H9 (cell line): ENCODE measurements at regions not wholly inside any gene's neighbourhood (a gene's known extent, or its start where the extent isn't known, plus 50 kb on each side); places are given as distances from the start of the nearest gene placed in this dataset.

Experiments used
- DNase-seq: peaks from one replicate; pipeline ENCODE4 v3.0.0-alpha.2; 2017
- H2AFZ ChIP-seq: one replicate; pipeline ENCODE4 v1.6.1; 2013; ENCODE audit warnings: mild to moderate bottlenecking, low read length, control low read depth, moderate library complexity
- H2AK5ac ChIP-seq: 2 replicates; pipeline ENCODE4 v1.6.1; 2013; ENCODE audit warnings: low read length, control low read depth, mixed read lengths; ENCODE audit not compliant: insufficient read length
- H2BK120ac ChIP-seq: one replicate; pipeline ENCODE4 v1.6.1; 2013; ENCODE audit warnings: low read depth, mild to moderate bottlenecking, low read length, control low read depth, inconsistent platforms; ENCODE audit not compliant: poor library complexity, severe bottlenecking
- H2BK12ac ChIP-seq: 2 replicates; pipeline ENCODE4 v1.6.1; 2013; ENCODE audit warnings: low read length, control low read depth, mixed read lengths, low read depth; ENCODE audit not compliant: insufficient read length
- H2BK15ac ChIP-seq: 2 replicates; pipeline ENCODE4 v1.6.1; 2013; ENCODE audit warnings: low read depth, low read length, control low read depth
- H2BK20ac ChIP-seq: one replicate; pipeline ENCODE4 v1.6.1; 2013; ENCODE audit warnings: low read depth, mild to moderate bottlenecking, low read length, control low read depth, inconsistent platforms; ENCODE audit not compliant: poor library complexity, severe bottlenecking
- H2BK5ac ChIP-seq: 2 replicates; pipeline ENCODE4 v1.6.1; 2013; ENCODE audit warnings: low read length, control low read depth, mixed read lengths; ENCODE audit not compliant: insufficient read length
- H3K14ac ChIP-seq: 2 replicates; pipeline ENCODE4 v1.6.1; 2013; ENCODE audit warnings: low read length, control low read depth; ENCODE audit not compliant: insufficient read depth
- H3K18ac ChIP-seq: 2 replicates; pipeline ENCODE4 v1.6.1; 2013; ENCODE audit warnings: low read depth, mild to moderate bottlenecking, mixed read lengths, low read length, control low read depth; ENCODE audit not compliant: insufficient read length
- H3K23ac ChIP-seq: 2 replicates; pipeline ENCODE4 v1.6.1; 2013; ENCODE audit warnings: low read length, control low read depth, mixed read lengths, low read depth; ENCODE audit not compliant: insufficient read length
- H3K23me2 ChIP-seq: 2 replicates; pipeline ENCODE4 v1.6.1; 2013; ENCODE audit warnings: low read depth, mild to moderate bottlenecking, mixed read lengths, low read length, control low read depth; ENCODE audit not compliant: insufficient read length, poor library complexity, severe bottlenecking
- H3K27ac ChIP-seq: 2 replicates; pipeline ENCODE4 v1.5.1; 2013; ENCODE audit warnings: low read length, control low read depth, mixed read lengths, low read depth; ENCODE audit not compliant: insufficient read length
- H3K27me3 ChIP-seq: 2 replicates; pipeline ENCODE4 v1.6.1; 2013; ENCODE audit warnings: low read length, control low read depth, inconsistent platforms; ENCODE audit not compliant: insufficient read depth
- H3K4ac ChIP-seq: 2 replicates; pipeline ENCODE4 v1.6.1; 2013; ENCODE audit warnings: low read depth, mild to moderate bottlenecking, control low read depth, inconsistent platforms, low read length, moderate library complexity
- H3K4me1 ChIP-seq: 2 replicates; pipeline ENCODE4 v1.6.1; 2013; ENCODE audit warnings: low read length, control low read depth, inconsistent platforms; ENCODE audit not compliant: insufficient read depth
- H3K4me2 ChIP-seq: 2 replicates; pipeline ENCODE4 v1.6.1; 2013; ENCODE audit warnings: low read length, control low read depth, mixed read lengths; ENCODE audit not compliant: insufficient read length, insufficient read depth
- H3K56ac ChIP-seq: 2 replicates; pipeline ENCODE4 v1.6.1; 2013; ENCODE audit warnings: low read depth, mild to moderate bottlenecking, mixed read lengths, low read length, control low read depth; ENCODE audit not compliant: insufficient read length
- H3K79me1 ChIP-seq: 2 replicates; pipeline ENCODE4 v1.6.1; 2013; ENCODE audit warnings: low read depth, mild to moderate bottlenecking, moderate library complexity, low read length, control low read depth, inconsistent platforms; ENCODE audit not compliant: insufficient read depth, poor library complexity, severe bottlenecking
- H3K79me2 ChIP-seq: 2 replicates; pipeline ENCODE4 v1.6.1; 2013; ENCODE audit warnings: low read length, control low read depth, inconsistent platforms; ENCODE audit not compliant: insufficient read depth
- H3K9ac ChIP-seq: 2 replicates; pipeline ENCODE4 v1.6.1; 2013; ENCODE audit warnings: low read length, control low read depth, mixed read lengths; ENCODE audit not compliant: insufficient read length; ENCODE audit errors: extremely low read depth
- H3K9me3 ChIP-seq: one replicate; pipeline ENCODE4 v1.6.1; 2013; ENCODE audit warnings: low read depth, low read length, inconsistent platforms; ENCODE audit not compliant: control insufficient read depth
- H3T11ph ChIP-seq: one replicate; pipeline ENCODE4 v1.6.1; 2013; ENCODE audit warnings: mild to moderate bottlenecking, low read length, control low read depth, inconsistent platforms
- H4K20me1 ChIP-seq: one replicate; pipeline ENCODE4 v1.6.1; 2013; ENCODE audit not compliant: control insufficient read depth, insufficient read length, insufficient read depth
- H4K5ac ChIP-seq: 2 replicates; pipeline ENCODE4 v1.6.1; 2013; ENCODE audit warnings: low read depth, mild to moderate bottlenecking, mixed read lengths, low read length, control low read depth; ENCODE audit not compliant: insufficient read length
- H4K8ac ChIP-seq: replicated peaks from 2 replicates; pipeline ENCODE4 v1.6.1; 2013; ENCODE audit warnings: low read length, control low read depth, mixed read lengths, low read depth; ENCODE audit not compliant: insufficient read length
- H4K91ac ChIP-seq: 2 replicates; pipeline ENCODE4 v1.6.1; 2013; ENCODE audit warnings: low read depth, mild to moderate bottlenecking, moderate library complexity, mixed read lengths, low read length, control low read depth; ENCODE audit not compliant: insufficient read length
- H3K27ac Mint-ChIP-seq, 3 experiments: 2 replicates in 2 of 3; 3 replicates in 1 of 3; pipeline ENCODE4 v1.8.0; 2020 to 2021; ENCODE audit warnings: mixed read lengths in 3 of 3, mild to moderate bottlenecking in 1 of 3, moderate library complexity in 1 of 3
- H3K27me3 Mint-ChIP-seq: 2 replicates; pipeline ENCODE4 v1.8.0; 2021; ENCODE audit warnings: low read depth, mild to moderate bottlenecking, moderate library complexity, mixed read lengths
- H3K36me3 Mint-ChIP-seq, 3 experiments: 2 replicates in 2 of 3; 3 replicates in 1 of 3; pipeline ENCODE4 v1.8.0; 2020 to 2021; ENCODE audit warnings: low read depth in 3 of 3, mixed read lengths in 3 of 3; ENCODE audit not compliant: insufficient read depth in 1 of 3
- H3K4me1 Mint-ChIP-seq, 2 experiments: 2 replicates each; pipeline ENCODE4 v1.8.0; 2020; ENCODE audit warnings: mixed read lengths in 2 of 2
- H3K4me3 Mint-ChIP-seq, 2 experiments: 2 replicates in 1 of 2; 3 replicates in 1 of 2; pipeline ENCODE4 v1.8.0; 2020 to 2021; ENCODE audit warnings: mild to moderate bottlenecking in 2 of 2, mixed read lengths in 2 of 2, moderate library complexity in 1 of 2
- H3K9me3 Mint-ChIP-seq, 2 experiments: 2 replicates in 1 of 2; 3 replicates in 1 of 2; pipeline ENCODE4 v1.8.0; 2020; ENCODE audit warnings: mild to moderate bottlenecking in 2 of 2, mixed read lengths in 2 of 2, moderate library complexity in 1 of 2
- WGBS: extraction: QIAGEN DNeasy Blood & Tissue Kit; methylation state at CpG from one replicate; pipeline ENCODE4 v1.1.7; 2013; ENCODE audit warnings: missing lambda C conversion rate, low lambda C conversion rate, mixed read lengths; ENCODE audit not compliant: insufficient read length; ENCODE audit errors: extremely low coverage; 5-methylcytosine and 5-hydroxymethylcytosine counted together
- TF ChIP-seq, protein P1 (sequence below): fragments of 200-600 bp; sonication (generic); conservative IDR thresholded peaks from 3 replicates; pipeline ENCODE4 v1.8.0; 2021; ENCODE audit warnings: antibody characterized with exemption, mild to moderate bottlenecking

- WGBS: no CpG with 5 or more reads among the region's 3 CpGs
- Mint-ChIP-seq H3K9me3 (no peaks in the 10 kb centered on the region), H3K27ac (no peak overlapping the region), H3K4me1 (peaks cover 0 to 4% of the 10 kb centered on the region in 2 experiments; a peak in 1 of 4 replicates), H3K36me3 (no peaks in the 10 kb centered on the region), H3K27me3 (no peaks in the 10 kb centered on the region), H3K4me3 (no peak overlapping the region)
- H2BK120ac ChIP-seq: no peak overlapping the region
- H3K18ac ChIP-seq: no peak overlapping the region
- no peak overlapping the region for H2BK15ac ChIP-seq
- H3K9me3 ChIP-seq: no peaks in the 10 kb centered on the region
- H3K23ac ChIP-seq: no peak overlapping the region
- TF ChIP-seq, protein P1, sequence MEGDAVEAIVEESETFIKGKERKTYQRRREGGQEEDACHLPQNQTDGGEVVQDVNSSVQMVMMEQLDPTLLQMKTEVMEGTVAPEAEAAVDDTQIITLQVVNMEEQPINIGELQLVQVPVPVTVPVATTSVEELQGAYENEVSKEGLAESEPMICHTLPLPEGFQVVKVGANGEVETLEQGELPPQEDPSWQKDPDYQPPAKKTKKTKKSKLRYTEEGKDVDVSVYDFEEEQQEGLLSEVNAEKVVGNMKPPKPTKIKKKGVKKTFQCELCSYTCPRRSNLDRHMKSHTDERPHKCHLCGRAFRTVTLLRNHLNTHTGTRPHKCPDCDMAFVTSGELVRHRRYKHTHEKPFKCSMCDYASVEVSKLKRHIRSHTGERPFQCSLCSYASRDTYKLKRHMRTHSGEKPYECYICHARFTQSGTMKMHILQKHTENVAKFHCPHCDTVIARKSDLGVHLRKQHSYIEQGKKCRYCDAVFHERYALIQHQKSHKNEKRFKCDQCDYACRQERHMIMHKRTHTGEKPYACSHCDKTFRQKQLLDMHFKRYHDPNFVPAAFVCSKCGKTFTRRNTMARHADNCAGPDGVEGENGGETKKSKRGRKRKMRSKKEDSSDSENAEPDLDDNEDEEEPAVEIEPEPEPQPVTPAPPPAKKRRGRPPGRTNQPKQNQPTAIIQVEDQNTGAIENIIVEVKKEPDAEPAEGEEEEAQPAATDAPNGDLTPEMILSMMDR: no peak
- no peak overlapping the region for H4K5ac ChIP-seq
- H3K14ac ChIP-seq: no peak overlapping the region
- no peaks in the 10 kb centered on the region for H3K4me1 ChIP-seq
- no peak overlapping the region for H4K8ac ChIP-seq
- no peak overlapping the region for H3T11ph ChIP-seq
- H3K27ac ChIP-seq: no peak overlapping the region
- no peak overlapping the region for H2AFZ ChIP-seq
- no peaks in the 10 kb centered on the region for H3K79me1 ChIP-seq
- no peak overlapping the region for H2BK12ac ChIP-seq
- no peak overlapping the region for H3K9ac ChIP-seq
- no peak overlapping the region for H2BK20ac ChIP-seq
- no peaks in the 10 kb centered on the region for H3K27me3 ChIP-seq
- H3K79me2 ChIP-seq: no peaks in the 10 kb centered on the region
- H4K91ac ChIP-seq: no peak overlapping the region
- no peak overlapping the region for H2AK5ac ChIP-seq
- H3K4me2 ChIP-seq: no peak overlapping the region
- no peaks in the 10 kb centered on the region for H3K23me2 ChIP-seq
- DNase-seq: no peak
- H2BK5ac ChIP-seq: no peak overlapping the region
- no peaks in the 10 kb centered on the region for H4K20me1 ChIP-seq
- no peak overlapping the region for H3K56ac ChIP-seq
- H3K4ac ChIP-seq: no peak overlapping the region
Observed at GRCh38 chr4:178480105-178480504, 1037.9 kb upstream of the AGA start.
